Prostate gland (tissue), 2 donors: ENCODE measurements at regions not wholly inside any gene's neighbourhood (a gene's known extent, or its start where the extent isn't known, plus 50 kb on each side); places are given as distances from the start of the nearest gene placed in this dataset.

Source experiments
- CTCF ChIP-seq, 4 experiments: fragments of 200-600 bp in 2 of 4; fragments of 450-650 bp in 2 of 4; sonication (generic) in 2 of 4; IDR thresholded peaks; 1 replicate in 3 of 4; 2 replicates in 1 of 4; pipeline ENCODE4 v1.5.1; 2016 to 2019; ENCODE audit warnings: antibody characterized with exemption in 4 of 4, mild to moderate bottlenecking in 2 of 4, moderate library complexity in 2 of 4
- POLR2A ChIP-seq: fragments of 450-650 bp; IDR thresholded peaks from one replicate; pipeline ENCODE4 v1.6.1; 2016; ENCODE audit warnings: antibody characterized with exemption, mild to moderate bottlenecking

DNA sequence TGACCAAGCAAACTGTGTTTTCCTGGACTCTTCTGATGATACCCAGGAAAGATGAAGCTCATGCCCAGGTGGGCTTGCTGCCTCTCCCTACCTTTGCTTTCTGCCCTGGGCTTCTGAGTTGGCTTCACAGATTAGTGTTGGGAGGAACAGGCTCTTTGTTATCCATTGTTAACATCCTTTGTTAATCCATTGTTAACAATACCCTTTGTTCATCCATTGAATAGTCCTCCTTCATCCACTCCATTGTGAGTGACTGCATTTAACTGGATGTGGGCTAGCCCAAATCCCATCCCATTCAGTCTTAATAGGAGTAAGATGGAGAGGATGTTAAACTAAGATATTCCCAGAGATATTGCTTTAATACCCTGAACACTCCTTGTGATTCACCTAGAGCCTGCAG, 199.0 kb upstream of the LNX1 start:
- no peak for TF ChIP-seq POLR2A
- TF ChIP-seq CTCF (IDR thresholded peaks at IDR 0.05): no peak
